ENCODE measurements at regions not wholly inside any gene's neighbourhood (a gene's known extent, or its start where the extent isn't known, plus 50 kb on each side); places are given as distances from the start of the nearest gene placed in this dataset.

- Histone ChIP-seq H3K9me3 (ENCODE audit: control insufficient read depth, insufficient read depth, low read length) (no peaks in the 10 kb centered on the region), H3K36me3 (ENCODE audit: control insufficient read depth, insufficient read depth, low read length) (no peaks in the 10 kb centered on the region), H3K27me3 (ENCODE audit: control insufficient read depth, insufficient read depth, low read length) (no peaks in the 10 kb centered on the region), H3K4me3 (ENCODE audit: low read length) (no peak overlapping the region), H3K4me1 (ENCODE audit: control insufficient read depth, insufficient read depth, low read length) (no peaks in the 10 kb centered on the region), H3K27ac (ENCODE audit: low read length) (no peak overlapping the region)
- WGBS (ENCODE audit: insufficient coverage), result 88% methylated on average over 4 of the region's 4 CpGs
- Mint-ChIP-seq H3K4me3 (no peak overlapping the region), H3K36me3 (peaks cover 8% of the 10 kb centered on the region), H3K27ac (no peak overlapping the region), H3K4me1 (no peaks in the 10 kb centered on the region), H3K27me3 (ENCODE audit: low read depth in 2 of 2) (no peaks in the 10 kb centered on the region), H3K9me3 (peaks cover 1 to 6% of the 10 kb centered on the region in 2 donors)
- TF ChIP-seq CTCF (IDR thresholded peaks at IDR 0.05), result no peak
- intact Hi-C loops (cut with micrococcal nuclease), result no loop called here
- ATAC-seq, result no peak
- DNase-seq, result no peak
These were observed 78.1 kb upstream of the PCDH9 start for GRCh38 chr13:67308004-67308772.

GRCh38 chr13:67306742-67307141, 76.6 kb upstream of the PCDH9 start:
- H3K27ac Mint-ChIP-seq, result no peak overlapping the region
- H3K27me3 Mint-ChIP-seq (ENCODE audit: low read depth in 2 of 2), result no peaks in the 10 kb centered on the region
- intact Hi-C loops (cut with micrococcal nuclease), result no loop called here
- no peaks in the 10 kb centered on the region for H3K36me3 ChIP-seq (ENCODE audit: control insufficient read depth, insufficient read depth, low read length)
- H3K9me3 ChIP-seq (ENCODE audit: control insufficient read depth, insufficient read depth, low read length), result no peaks in the 10 kb centered on the region
- H3K27ac ChIP-seq (ENCODE audit: low read length), result no peak overlapping the region
- no peaks in the 10 kb centered on the region for H3K4me1 Mint-ChIP-seq
- ATAC-seq, result no peak
- peaks cover 2 to 6% of the 10 kb centered on the region in 2 donors for H3K9me3 Mint-ChIP-seq
- no peaks in the 10 kb centered on the region for H3K4me1 ChIP-seq (ENCODE audit: control insufficient read depth, insufficient read depth, low read length)
- peaks cover 8% of the 10 kb centered on the region for H3K36me3 Mint-ChIP-seq
- no peak overlapping the region for H3K4me3 Mint-ChIP-seq
- TF ChIP-seq CTCF (IDR thresholded peaks at IDR 0.05), result no peak
- DNase-seq, result no peak
- no peak overlapping the region for H3K4me3 ChIP-seq (ENCODE audit: low read length)
- WGBS (ENCODE audit: insufficient coverage), result 100% methylated on average over 1 of the region's 1 CpG
- H3K27me3 ChIP-seq (ENCODE audit: control insufficient read depth, insufficient read depth, low read length), result no peaks in the 10 kb centered on the region

- intact Hi-C loops (cut with micrococcal nuclease), result no loop called here
- Mint-ChIP-seq H3K4me3 (no peak overlapping the region), H3K36me3 (peaks cover 7% of the 10 kb centered on the region), H3K9me3 (peaks cover 2 to 4% of the 10 kb centered on the region in 2 donors), H3K27me3 (ENCODE audit: low read depth in 2 of 2) (no peaks in the 10 kb centered on the region), H3K27ac (no peak overlapping the region), H3K4me1 (no peaks in the 10 kb centered on the region)
- Histone ChIP-seq H3K27me3 (ENCODE audit: control insufficient read depth, insufficient read depth, low read length) (no peaks in the 10 kb centered on the region), H3K9me3 (ENCODE audit: control insufficient read depth, insufficient read depth, low read length) (no peaks in the 10 kb centered on the region), H3K4me3 (ENCODE audit: low read length) (no peak overlapping the region), H3K4me1 (ENCODE audit: control insufficient read depth, insufficient read depth, low read length) (no peaks in the 10 kb centered on the region), H3K27ac (ENCODE audit: low read length) (no peak overlapping the region), H3K36me3 (ENCODE audit: control insufficient read depth, insufficient read depth, low read length) (no peaks in the 10 kb centered on the region)
- ATAC-seq, result no peak
- 76% methylated on average over 4 of the region's 6 CpGs for WGBS (ENCODE audit: insufficient coverage)
- TF ChIP-seq CTCF (IDR thresholded peaks at IDR 0.05), result no peak
- no peak for DNase-seq
These were observed 73.7 kb upstream of the PCDH9 start for GRCh38 chr13:67303661-67304333.

Data from natural killer cell (primary cell).